A549 (cell line): ENCODE measurements at regions not wholly inside any gene's neighbourhood (a gene's known extent, or its start where the extent isn't known, plus 50 kb on each side); places are given as distances from the start of the nearest gene placed in this dataset.

ENCODE experiments used
- CHD2 ChIP-seq: fragments of 150-350 bp; IDR thresholded peaks from 2 replicates; pipeline ENCODE4 v1.6.1; 2014; ENCODE audit warnings: low read length; ENCODE audit not compliant: partially characterized antibody
- CTCF ChIP-seq: fragments of >200 bp; sonication (Bioruptor Twin); formaldehyde crosslinking; IDR thresholded peaks from 3 replicates; pipeline ENCODE4 v1.5.1; 2016
- HOXA7 ChIP-seq: fragments of 250-450 bp; sonication (Bioruptor Pico); IDR thresholded peaks from 2 replicates; pipeline ENCODE4 v1.5.0; 2020; ENCODE audit warnings: mild to moderate bottlenecking, moderate library complexity
- JUN ChIP-seq, 2 experiments: fragments of >200 bp; sonication (Bioruptor Twin); formaldehyde crosslinking; IDR thresholded peaks; 2 replicates in 1 of 2; 3 replicates in 1 of 2; pipeline ENCODE4 v1.6.1; 2016 to 2017
- JUNB ChIP-seq: fragments of >200 bp; sonication (Bioruptor Twin); formaldehyde crosslinking; IDR thresholded peaks from 2 replicates; pipeline ENCODE4 v1.6.1; 2016

- TF ChIP-seq CTCF = no peak
- no peak for TF ChIP-seq JUNB
- TF ChIP-seq HOXA7 (CRISPR knock-in tag) = no peak
- no peak for TF ChIP-seq JUN (IDR thresholded peaks at IDR 0.05)
- TF ChIP-seq CHD2 = no peak
Measured at GRCh38 chr10:78932861-78933260, 135.9 kb upstream of the ZMIZ1 start.
